ENCODE measurements at regions not wholly inside any gene's neighbourhood (a gene's known extent, or its start where the extent isn't known, plus 50 kb on each side); places are given as distances from the start of the nearest gene placed in this dataset.

DNA sequence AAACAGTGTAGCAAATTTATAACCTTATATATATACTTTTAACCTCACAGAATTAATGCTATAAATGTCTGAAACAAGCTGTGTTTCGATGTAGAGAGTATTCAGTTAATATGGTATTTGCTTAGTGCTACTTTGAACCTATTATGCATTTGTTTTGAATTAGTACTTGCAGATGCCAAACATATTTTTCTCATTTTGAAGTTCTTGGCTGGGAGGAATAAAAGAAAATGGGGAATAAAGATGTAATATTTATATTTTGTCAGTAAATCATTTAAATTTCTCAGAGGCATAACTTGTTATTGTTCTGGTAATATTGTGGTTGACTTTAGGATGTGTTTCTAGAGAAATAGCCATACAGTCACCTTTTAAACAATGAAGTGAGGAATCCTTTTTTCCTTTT is 175.9 kb upstream of the IZUMO3 start:
- no peak for DNase-seq
- 15 to 31% (median 18%) methylated on average over 1 of the region's 1 CpG for WGBS, 3 donors
- H3K36me3 ChIP-seq = no peaks in the 10 kb centered on the region
- H3K4me3 ChIP-seq = no peak overlapping the region
- TF ChIP-seq, protein P1, sequence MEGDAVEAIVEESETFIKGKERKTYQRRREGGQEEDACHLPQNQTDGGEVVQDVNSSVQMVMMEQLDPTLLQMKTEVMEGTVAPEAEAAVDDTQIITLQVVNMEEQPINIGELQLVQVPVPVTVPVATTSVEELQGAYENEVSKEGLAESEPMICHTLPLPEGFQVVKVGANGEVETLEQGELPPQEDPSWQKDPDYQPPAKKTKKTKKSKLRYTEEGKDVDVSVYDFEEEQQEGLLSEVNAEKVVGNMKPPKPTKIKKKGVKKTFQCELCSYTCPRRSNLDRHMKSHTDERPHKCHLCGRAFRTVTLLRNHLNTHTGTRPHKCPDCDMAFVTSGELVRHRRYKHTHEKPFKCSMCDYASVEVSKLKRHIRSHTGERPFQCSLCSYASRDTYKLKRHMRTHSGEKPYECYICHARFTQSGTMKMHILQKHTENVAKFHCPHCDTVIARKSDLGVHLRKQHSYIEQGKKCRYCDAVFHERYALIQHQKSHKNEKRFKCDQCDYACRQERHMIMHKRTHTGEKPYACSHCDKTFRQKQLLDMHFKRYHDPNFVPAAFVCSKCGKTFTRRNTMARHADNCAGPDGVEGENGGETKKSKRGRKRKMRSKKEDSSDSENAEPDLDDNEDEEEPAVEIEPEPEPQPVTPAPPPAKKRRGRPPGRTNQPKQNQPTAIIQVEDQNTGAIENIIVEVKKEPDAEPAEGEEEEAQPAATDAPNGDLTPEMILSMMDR (IDR thresholded peaks at IDR 0.05) = no peak
- no peak for TF ChIP-seq POLR2A (IDR thresholded peaks at IDR 0.05)
- TF ChIP-seq EP300 (IDR thresholded peaks at IDR 0.05) = no peak
- no peaks in the 10 kb centered on the region for H3K4me1 ChIP-seq (ENCODE audit: insufficient read depth)
- H3K27me3 ChIP-seq = no peaks in the 10 kb centered on the region
- no peak overlapping the region for H3K27ac ChIP-seq
- no peaks in the 10 kb centered on the region for H3K9me3 ChIP-seq
- intact Hi-C loops (cut with DNase I) = no loop called here

DNA sequence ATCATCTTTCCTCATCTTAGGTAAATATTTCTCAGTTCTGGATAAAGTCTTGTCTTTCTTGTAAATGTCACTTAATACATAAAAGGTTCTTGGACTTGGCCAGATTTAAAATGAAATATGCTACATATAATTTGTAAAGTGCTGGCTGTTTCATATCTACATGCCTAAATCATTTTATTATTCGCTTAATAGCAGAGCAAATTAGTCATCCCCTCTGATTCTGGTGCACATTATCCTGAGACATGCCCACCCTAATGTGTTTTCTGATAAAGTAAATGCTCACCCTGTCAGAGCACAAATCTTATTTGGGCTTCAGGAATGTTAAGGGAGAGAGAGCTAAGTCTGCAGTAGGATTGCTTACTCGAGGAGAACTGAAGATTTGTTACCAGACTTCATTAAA is 166.5 kb upstream of the IZUMO3 start:
- TF ChIP-seq EP300 (IDR thresholded peaks at IDR 0.05) = no peak
- TF ChIP-seq POLR2A (IDR thresholded peaks at IDR 0.05) = no peak
- TF ChIP-seq, protein P1 (IDR thresholded peaks at IDR 0.05) = no peak
- Histone ChIP-seq H3K36me3 (no peaks in the 10 kb centered on the region), H3K9me3 (no peaks in the 10 kb centered on the region), H3K27me3 (no peaks in the 10 kb centered on the region), H3K4me3 (no peak overlapping the region), H3K4me1 (ENCODE audit: insufficient read depth) (no peaks in the 10 kb centered on the region), H3K27ac (no peak overlapping the region)
- intact Hi-C loops (cut with DNase I) = no loop called here
- DNase-seq = no peak
- WGBS, 3 donors = 5 to 13% (median 12%) methylated on average over 2 of the region's 2 CpGs

DNA sequence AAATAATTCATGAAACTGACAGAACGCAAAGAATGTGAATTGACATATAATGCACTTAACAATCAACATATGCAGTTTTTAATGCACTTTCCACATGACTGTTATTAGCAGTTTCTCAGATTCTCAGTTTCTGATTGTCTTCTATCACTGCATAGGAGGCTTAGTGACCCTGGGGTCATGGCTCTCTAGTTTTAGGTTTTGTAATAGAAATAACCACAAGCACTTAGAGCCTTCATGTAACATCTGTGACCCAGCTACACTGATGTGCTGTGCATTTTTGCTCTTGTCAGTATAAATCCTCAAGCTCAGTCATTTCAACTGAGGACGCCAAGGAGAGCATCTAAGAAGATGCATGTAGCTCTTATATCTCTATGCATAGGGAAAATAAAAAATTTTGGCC is 163.1 kb upstream of the IZUMO3 start:
- H3K27ac ChIP-seq = no peak overlapping the region
- WGBS, 3 donors = 86 to 94% (median 89%) methylated on average over 2 of the region's 2 CpGs

DNA sequence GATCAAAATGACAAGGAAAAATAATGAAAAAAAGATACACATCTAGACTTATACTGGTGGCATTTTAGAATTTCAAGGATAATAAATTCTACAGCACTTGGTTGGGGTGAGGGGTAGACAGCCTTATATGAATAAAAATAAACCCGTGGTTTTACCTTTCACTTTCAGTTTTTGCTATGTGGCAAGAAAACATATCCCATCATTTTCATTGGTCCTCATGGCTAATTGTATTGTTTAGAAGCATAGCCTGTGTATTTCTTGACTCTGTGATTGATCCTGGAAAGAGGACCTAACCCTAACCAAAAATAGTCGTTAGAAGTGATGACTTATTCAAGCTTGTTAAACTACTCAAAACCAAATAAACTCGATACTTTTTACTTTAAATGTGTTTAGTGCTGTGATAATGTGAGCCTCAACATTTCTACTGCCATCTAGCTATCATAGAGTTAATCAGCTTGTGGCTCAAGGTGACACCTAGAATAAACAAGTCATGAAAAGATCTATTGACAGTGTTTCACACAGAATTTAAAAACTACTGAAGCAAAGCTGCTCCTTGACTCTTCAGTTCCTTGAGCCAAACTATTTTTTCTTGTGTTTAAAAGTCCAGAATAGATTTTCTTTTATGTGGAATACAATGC is 153.3 kb upstream of the IZUMO3 start:
- intact Hi-C loops (cut with DNase I) = no loop called here
- TF ChIP-seq, protein P1 (IDR thresholded peaks at IDR 0.05) = no peak
- no peak for TF ChIP-seq POLR2A (IDR thresholded peaks at IDR 0.05)
- TF ChIP-seq EP300 (IDR thresholded peaks at IDR 0.05) = no peak
- no peak overlapping the region for H3K4me3 ChIP-seq

More for the DNA sequence above, 163.1 kb upstream of the IZUMO3 start:
- Histone ChIP-seq H3K4me1 (ENCODE audit: insufficient read depth) (no peaks in the 10 kb centered on the region), H3K4me3 (no peak overlapping the region), H3K36me3 (no peaks in the 10 kb centered on the region), H3K27me3 (no peaks in the 10 kb centered on the region), H3K9me3 (no peaks in the 10 kb centered on the region)
- DNase-seq = no peak
- TF ChIP-seq, protein P1 (IDR thresholded peaks at IDR 0.05) = no peak
- no peak for TF ChIP-seq EP300 (IDR thresholded peaks at IDR 0.05)
- TF ChIP-seq POLR2A (IDR thresholded peaks at IDR 0.05) = no peak
- intact Hi-C loops (cut with DNase I) = no loop called here

More for the DNA sequence above, 153.3 kb upstream of the IZUMO3 start:
- Histone ChIP-seq H3K9me3 (no peaks in the 10 kb centered on the region), H3K27ac (no peak overlapping the region), H3K36me3 (no peaks in the 10 kb centered on the region), H3K4me1 (ENCODE audit: insufficient read depth) (no peaks in the 10 kb centered on the region), H3K27me3 (no peaks in the 10 kb centered on the region)
- no peak for DNase-seq
- WGBS, 3 donors = 22 to 42% (median 30%) methylated on average over 3 of the region's 3 CpGs
